GM20000 (cell line): ENCODE measurements at regions not wholly inside any gene's neighbourhood (a gene's known extent, or its start where the extent isn't known, plus 50 kb on each side); places are given as distances from the start of the nearest gene placed in this dataset.

Experiments
- DNase-seq: peaks from one replicate; pipeline ENCODE4 v3.0.0; 2012; ENCODE audit warnings: low spot score
- TF ChIP-seq, protein P1 (sequence below): IDR thresholded peaks from 2 replicates; pipeline ENCODE4 v1.5.1; 2012; ENCODE audit warnings: mild to moderate bottlenecking, control low read depth; ENCODE audit errors: extremely low read depth, missing control alignments

DNA sequence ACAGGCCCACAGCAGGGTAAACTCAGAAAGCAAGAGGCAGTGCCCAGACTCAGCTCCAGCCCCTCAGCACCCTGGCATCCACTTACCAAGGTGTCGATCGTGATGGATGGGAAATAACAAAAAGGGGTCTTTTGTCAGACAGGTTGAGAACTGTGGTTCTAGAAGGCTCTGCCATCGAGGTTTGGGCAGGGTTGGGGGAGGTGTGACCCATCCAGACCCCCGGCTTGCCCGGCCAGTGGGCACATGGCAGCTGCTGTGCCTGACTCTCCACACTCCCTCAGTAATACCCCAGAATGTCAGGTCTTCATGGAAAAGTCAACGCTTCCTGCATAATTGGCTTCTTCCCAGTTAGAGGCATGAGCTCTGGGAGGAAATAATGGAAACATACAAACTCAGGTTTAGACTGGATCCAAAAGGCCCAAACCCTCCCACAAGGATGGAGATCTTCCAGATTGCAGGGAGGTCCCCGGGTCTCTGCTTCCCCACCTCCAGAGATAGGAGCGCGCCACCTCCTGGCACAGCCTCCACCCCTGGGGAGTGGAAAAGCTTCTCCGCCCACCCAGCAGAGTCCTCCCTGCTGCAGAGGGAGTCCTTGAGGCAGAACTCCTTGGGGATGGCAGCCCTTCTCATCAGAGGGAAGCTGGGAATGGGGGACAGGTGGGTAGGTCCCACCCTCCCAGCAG lies 149.8 kb upstream of the IQSEC1 start:
- TF ChIP-seq, protein P1, sequence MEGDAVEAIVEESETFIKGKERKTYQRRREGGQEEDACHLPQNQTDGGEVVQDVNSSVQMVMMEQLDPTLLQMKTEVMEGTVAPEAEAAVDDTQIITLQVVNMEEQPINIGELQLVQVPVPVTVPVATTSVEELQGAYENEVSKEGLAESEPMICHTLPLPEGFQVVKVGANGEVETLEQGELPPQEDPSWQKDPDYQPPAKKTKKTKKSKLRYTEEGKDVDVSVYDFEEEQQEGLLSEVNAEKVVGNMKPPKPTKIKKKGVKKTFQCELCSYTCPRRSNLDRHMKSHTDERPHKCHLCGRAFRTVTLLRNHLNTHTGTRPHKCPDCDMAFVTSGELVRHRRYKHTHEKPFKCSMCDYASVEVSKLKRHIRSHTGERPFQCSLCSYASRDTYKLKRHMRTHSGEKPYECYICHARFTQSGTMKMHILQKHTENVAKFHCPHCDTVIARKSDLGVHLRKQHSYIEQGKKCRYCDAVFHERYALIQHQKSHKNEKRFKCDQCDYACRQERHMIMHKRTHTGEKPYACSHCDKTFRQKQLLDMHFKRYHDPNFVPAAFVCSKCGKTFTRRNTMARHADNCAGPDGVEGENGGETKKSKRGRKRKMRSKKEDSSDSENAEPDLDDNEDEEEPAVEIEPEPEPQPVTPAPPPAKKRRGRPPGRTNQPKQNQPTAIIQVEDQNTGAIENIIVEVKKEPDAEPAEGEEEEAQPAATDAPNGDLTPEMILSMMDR, result no peak
- DNase-seq, result no peak

DNA sequence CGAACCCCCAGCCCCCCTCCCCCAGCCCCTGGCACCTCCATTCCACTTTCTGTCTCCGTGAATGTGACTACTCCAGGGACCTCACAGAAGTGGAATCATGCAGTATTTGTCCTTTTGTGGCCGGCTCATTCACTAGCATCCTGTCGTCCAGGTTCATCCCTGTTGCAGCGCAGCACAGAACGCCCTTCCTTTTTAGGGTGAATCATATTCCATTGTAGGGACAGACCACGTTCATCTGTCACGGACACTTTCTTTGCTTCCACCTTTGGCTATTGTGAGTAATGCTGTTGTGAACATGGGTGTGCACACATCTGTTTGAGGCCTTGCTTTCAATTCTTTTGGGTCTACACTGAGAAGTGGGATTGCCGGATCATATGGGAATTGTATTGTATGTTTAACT lies 148.9 kb upstream of the IQSEC1 start:
- no peak for DNase-seq
- TF ChIP-seq, protein P1, result no peak

DNA sequence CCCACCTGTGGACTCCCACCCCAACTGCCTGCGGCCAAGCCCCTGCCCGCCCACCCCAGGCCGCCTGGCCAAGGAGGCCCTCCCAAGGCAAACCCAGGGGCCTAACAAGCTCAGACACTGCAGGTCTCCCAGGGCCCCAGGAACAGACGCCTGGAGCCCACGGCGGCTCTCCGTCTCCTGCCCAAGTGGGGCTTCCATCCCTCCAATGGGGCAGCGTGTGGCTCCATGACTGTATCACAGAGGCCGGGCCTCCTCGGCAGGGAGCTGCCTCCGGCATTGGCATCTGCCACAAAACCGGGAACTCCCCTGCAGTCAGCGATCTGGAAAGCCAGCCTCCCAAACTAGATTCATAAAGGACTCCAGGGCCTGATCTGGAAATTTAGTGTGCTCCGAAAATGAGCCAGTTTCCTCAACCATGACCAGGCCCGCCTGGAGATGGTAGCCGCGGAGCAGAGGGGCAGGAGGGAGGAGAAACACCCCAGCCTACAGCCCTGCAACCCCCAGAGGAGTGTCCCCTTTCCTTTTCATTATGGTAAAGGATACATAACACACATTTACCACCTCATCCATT lies 148.3 kb upstream of the IQSEC1 start:
- no peak for DNase-seq
- TF ChIP-seq, protein P1, result no peak

DNA sequence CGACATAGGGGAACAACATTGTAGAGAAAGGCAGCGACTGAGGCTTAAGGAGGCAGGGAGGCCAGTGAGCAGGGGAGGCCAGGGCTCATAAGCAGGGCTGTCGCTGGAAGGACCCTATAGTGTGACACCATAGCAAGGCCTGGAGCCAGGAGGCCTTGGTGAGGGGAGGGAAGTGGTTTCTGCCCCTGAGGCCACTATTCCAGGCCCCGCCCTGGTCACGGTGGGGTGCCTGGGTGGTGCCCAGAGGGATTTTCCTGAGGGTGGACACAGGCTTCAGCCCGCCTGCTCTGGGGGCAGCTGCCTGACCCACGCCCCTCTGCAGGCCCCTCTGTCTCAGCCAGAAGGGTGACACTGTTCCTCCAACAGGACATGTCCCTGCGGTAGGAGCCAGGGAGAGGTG lies 147.8 kb upstream of the IQSEC1 start:
- TF ChIP-seq, protein P1, result no peak
- DNase-seq, result no peak

DNA sequence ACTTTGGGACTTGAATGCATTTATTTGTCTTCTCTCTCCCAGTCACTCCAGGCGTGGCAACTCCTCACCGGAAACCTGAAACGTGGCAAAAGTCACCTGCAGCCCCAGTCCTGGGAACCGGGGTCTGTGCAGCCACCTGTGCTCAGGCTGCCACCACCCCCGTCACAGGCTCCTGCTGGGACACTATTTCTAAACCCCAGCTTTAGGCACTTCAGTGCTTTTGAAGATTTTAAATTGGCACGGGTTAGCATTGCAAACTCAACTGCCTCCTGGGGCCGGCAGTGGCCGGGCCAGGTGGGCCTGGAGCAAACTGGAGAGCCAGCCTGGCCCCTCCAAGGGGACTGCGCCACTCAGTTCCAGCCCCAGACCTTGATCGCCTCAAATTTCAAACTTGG lies 146.7 kb upstream of the IQSEC1 start:
- no peak for DNase-seq
- TF ChIP-seq, protein P1, result no peak

DNA sequence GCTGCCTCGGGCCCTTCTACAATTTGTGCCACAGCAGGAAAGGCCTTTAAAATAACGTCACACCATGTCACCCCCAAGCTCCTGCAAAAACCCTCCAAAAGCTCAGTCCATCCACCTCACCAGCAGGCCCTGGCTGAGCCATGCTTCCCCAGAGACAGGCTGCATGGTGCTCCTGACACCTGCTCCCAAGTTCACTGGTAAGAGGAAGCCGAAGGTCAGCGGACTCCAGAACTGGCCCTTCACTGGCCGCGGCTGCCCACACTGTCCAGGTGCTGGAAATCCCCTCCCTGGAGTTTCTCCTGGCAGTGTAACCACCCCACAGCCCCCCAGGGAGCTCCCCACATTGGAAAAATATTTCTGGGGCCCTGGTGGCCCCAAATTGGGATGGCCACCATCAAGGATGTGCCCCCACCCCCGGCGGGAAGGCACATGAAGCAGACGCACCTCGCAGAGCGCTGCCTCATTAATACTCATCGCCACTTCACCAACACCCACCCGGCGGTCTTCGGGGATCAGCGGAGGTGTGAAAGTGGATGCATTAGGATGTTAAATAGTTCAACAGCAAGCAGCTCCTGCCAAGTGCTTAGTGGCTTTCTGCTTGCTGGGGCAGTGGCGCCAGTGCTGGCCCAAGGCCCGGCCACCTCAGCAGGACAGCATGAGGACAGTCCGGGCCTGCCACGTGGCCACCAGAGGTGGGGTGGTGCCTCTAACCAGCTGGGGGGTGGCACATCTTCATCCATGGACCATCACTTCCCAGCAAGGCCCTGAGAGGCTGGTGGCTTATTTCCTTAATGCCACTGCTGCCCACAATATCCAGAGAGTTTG lies 146.1 kb upstream of the IQSEC1 start:
- TF ChIP-seq, protein P1, result no peak
- DNase-seq, result no peak

DNA sequence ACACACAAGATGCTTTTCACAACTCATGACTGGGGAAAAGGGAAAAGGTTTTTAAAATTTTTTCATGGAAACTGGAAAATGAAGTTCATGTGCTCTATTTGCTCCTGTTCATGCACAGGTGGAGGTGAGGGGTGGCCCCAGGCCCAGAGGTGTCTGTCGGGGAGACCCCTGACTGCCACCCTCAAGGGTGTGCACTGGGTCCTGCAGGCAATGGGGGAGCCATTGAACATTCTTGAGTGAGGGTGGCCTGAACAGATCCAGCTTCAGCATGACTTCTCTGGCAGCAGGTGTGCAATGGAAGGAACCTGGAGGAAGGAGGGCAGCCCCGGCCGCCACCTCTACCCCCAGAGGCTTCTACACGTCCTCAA lies 145.3 kb upstream of the IQSEC1 start:
- TF ChIP-seq, protein P1, result no peak
- no peak for DNase-seq
